MV-4-11 (cell line): ENCODE measurements at regions not wholly inside any gene's neighbourhood (a gene's known extent, or its start where the extent isn't known, plus 50 kb on each side); places are given as distances from the start of the nearest gene placed in this dataset.
"Not testable (repeated sequence)": the region's sequence is repeated elsewhere in the genome, so short reads cannot be mapped to it uniquely, and the experiment has no call there.

Experiments
- DNase-seq: peaks from one replicate; lab custom pipeline; 2025; lab: John Stamatoyannopoulos, UW

- DNase-seq = no peak
Measured at GRCh38 chr7:67301667-67302066, 305.0 kb downstream of the TYW1 start.

DNA sequence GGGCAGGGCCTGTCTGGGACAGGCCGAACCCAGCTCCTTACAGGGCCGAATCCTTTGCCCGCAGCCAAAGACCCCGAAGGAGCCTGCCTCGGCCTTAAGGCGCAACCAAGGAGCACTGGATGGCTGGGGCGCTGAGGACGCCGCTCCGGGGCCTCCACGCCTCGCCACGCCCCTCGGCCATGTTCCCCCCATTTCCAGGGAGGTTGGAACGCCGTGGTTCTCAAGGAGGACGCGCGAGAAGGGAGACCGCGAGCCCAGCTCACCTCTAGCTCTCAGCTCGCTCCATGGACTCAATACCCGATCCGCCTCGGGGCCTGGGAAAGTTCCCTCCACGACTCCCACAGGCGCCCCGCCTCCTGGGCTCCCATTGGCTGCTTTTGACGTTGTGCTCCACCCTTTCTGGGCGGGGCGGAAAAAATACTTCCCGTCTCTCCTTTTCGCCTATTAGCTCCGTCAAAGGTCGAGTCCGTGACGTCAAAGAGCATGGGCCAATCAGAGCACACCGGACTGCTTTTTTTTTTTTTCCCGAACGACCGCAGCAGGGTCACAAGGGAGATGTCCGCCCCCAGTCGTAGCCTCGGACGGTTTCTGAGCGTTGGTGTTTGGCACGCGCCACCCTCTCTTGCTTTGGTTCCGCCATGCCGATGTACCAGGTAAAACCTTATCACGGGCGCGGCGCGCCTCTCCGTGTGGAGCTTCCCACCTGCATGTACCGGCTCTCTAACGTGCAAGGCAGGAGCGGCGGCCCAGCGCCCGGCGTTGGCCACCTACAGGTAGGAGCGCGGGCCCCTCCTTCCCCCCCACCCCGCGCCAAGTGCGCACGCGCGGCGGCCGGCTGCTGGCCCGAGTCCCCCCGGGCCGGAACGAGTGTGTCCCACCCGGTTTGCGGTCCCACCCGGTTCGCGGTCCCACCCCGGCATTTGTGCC, 305.7 kb downstream of the TYW1 start:
- peak; percentile 98 for DNase-seq

GRCh38 chr7:67304846-67305245, 308.2 kb downstream of the TYW1 start:
- not testable (repeated sequence) for DNase-seq

DNA sequence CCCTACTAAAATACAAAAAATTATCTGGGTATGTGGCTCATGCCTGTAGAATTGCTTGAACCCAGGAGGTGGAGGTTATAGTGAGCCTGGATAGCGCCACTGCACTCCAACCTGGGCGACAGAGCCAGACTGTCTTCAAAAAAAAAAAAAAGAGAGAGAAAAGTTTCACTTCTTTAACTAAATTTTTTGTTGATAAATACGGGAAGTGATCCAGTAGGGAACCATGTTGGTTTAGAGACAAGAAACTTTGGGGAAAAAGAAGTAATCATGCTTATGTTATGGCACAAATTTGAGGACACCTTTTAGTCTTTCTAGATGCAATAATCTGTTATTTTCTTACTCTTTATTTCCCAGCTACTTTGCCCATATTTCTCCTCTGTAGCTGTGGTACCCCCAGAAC, 309.7 kb downstream of the TYW1 start:
- DNase-seq = peak; percentile 79

- DNase-seq = no peak
Measured at GRCh38 chr7:67309764-67310549, 313.3 kb downstream of the TYW1 start.

DNA sequence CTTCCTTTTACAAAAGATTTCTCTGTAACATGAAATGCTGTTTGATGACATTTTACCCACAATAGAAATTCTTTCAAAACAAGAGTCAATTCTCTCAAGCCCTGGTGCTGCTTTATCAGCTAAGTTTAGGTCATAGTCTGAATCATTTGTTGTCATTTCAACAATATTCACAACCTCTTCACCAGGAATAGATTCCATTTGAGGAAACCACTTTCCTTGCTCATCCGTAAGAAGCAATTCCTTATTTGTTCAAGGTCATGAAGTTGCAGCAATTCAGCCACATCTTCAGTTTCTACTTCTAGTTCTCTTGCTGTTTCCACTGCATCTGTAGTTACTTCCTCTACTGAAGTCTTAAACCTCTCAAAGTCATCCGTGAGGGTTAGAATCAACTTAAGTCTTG, 315.3 kb downstream of the TYW1 start:
- DNase-seq = peak; percentile 90

DNA sequence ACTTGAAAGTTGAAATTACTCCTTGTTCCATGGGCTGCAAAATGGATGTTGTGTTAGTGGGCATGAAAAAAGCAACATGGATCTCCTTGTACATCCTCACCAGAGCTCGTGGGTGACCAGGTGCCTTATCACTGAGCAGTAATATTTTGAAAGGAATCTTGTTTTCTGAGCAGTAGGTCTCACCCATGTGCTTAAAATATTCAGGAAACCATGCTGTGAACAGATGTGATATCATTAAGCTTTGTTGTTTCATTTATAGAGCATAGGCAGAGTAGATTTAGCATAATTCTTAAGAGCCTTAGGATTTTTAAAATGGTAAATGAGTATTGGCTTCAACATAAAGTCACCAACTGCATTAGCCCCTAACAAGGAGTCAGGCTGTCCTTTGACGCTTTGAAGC, 316.6 kb downstream of the TYW1 start:
- DNase-seq = no peak

DNA sequence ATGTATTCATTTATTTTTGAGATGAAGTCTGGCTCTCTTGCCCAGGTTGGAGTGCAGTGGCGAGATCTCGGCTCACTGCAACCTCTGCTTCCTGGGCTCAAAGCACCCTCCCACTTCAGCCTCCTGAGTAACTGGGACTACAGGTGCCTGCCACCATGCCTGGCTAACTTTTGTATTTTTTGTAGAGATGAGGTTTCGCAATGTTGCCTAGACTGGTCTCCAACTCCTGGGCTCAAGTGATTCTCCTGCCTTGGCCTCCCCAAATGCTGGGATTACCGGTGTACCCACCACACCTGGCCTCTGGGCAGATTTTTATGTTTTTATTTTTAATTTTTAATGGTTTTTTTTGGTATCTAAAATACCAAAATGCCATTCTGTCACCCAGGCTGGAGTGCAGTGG, 320.3 kb downstream of the TYW1 start:
- not testable (repeated sequence) for DNase-seq

GRCh38 chr7:67328257-67328656, 331.6 kb downstream of the TYW1 start:
- not testable (repeated sequence) for DNase-seq

DNA sequence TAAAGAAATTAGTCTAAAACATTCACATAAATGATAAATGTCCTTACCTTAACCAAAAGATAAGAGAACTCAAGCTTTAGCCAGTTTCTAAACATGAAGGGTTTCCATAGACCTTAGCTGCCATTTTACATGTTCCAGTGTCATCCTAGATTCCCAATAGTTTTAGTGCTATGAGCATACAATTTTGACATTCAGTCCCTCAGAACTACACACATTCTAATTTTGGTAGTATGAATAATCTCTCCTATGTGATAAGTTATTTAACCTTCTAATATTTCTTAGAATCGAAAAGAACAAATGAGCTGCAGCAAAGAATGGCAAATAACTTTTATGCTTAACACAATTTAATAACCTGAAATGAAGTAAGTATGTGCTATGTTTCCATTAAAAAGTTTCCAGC, 338.5 kb downstream of the TYW1 start:
- DNase-seq = not testable (repeated sequence)

DNA sequence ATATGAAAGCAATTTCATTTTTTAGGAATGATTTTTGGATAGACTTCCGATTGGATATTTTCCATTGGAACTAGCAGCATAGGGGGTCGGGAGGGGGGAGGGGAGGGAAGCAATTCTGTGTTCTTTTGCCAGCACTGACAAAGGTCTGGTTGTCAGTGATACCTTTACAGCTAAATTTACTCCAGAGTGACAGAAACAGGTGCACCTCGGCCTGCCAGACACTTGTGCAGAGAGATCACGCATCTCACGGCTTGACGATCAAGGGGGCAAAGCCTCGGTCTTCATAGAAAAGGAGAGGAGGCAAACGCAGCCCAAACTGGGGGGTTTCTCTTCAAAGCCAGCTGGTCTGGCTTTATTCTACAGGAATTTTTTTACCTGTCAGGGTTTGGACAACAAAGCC, 339.0 kb downstream of the TYW1 start:
- DNase-seq = not testable (repeated sequence)

DNA sequence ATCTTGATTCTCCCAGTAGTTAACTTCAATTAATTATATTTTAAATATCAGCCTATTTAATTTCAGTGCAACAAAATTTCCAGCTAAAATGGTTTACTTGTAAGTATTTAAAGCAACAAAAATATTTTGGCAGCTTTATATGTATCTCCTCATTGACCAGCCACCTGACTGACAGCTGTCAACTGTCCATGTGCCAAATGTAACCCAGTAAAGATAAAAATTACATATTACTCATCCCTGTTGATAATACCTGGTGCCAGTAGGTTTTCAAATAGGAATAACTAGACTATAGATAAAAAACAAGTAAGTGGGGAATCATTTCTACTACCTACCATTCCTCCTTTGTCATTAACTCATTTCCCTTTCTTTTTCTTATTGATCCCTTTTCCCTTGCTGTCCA, 341.9 kb downstream of the TYW1 start:
- not testable (repeated sequence) for DNase-seq

GRCh38 chr7:67341153-67341768, 344.6 kb downstream of the TYW1 start:
- DNase-seq = no peak

DNA sequence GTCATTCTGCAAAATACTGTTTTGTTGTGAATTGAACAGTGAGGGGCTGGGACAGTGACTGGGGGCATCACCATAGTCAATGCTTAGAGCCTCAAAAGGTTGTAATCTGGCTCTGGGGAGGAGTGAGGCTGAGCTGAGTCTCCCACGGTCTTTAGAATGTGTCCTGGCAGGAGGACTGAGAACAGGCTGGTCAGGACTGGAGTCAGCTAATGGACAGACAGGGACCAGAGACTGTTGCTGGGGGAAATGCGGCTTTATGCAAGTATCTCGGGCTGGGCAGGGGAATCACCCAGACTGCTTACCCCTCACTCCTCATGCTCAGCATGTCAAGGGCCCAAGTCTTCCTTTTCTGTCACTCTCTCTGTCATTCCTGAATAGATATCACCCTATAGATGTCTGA, 346.5 kb downstream of the TYW1 start:
- no peak for DNase-seq

DNA sequence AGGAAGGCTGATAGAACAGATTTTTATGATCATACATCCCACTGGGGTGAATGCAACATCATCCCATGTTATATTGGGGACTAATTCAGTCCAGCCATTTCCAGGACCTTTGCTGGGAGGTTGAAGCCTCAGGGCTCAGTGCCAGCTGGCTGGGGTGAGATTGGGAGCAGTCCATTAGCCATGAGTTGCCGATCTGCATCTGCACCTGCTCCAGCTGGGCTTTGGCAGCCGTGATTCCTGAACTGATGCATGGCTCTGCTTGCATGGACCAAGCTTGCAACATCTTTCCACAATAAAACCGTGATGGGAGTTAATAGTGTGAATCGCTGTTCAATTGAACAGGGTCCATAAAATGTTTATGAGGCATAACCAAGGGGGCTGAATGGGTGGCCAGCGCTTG, 346.9 kb downstream of the TYW1 start:
- DNase-seq = no peak

DNA sequence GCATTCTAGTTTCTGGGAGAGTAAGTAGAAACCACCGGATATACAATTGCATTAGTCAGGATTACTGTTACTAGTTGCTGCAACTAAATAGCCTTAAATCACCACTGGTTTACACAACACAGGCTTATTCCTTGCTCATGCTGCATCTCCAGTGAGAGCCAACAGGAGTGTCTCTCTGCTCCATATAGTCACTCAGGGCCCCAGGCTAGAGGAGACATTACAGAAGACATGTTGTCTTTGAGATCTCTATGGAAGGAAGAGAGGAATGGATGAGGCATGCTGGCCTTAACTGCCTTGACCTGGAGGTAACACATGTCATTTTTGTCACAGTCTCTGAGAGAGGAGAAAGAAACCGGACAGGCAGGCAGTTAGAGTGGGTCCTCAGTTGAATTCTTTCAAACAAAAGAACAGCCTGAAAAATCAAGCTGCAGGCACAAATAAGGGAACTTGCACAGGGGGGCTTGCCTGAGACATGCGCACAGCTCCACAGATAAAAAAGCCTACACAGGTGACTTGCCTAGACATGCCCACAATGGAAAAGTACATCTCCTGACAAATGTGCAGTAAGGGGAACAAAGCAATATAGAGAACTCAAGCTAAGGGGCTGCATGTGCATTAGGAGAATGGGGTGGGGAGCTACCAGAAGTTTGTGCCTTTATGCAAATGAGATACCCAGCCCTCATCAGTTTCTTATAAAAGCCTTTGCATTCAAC, 348.0 kb downstream of the TYW1 start:
- DNase-seq = no peak

DNA sequence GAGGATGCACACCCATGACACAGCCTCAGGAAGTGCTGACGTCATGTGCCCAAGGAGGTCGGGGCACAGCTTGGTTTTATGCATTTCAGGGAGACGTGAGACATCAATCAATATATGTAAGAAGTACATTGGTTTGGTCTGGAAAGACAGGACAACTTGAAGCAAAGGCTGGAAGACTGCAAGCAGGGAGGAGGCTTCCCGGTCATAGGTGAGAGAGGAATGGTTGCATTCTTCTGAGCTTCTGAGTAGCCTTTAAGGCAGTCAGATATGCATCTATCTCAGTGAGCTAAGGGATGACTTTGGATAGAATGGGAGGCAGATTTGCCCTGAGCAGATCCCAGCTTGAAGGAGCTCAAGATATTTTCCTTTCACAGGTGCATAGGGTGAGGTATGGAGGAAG, 349.5 kb downstream of the TYW1 start:
- DNase-seq = no peak

DNA sequence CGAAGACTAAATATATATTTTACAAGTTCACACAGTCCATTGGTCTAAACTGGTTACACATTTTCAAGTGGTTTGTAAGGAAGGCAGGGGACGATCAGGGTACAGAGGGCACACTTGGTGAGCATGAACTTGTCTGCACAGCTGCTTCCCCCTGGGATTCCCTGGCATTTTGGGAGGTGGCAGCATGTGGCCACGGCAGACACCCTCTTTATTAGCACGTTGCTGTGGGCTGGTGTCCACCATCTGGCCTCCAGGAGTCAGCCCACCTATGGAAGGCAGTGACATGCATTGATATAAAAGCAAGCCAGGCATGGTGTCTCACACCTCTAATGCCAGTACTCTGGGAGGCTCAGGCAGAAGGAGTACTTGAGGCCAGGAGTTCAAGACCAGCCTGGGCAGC, 350.2 kb downstream of the TYW1 start:
- no peak for DNase-seq

GRCh38 chr7:67348171-67348570, 351.5 kb downstream of the TYW1 start:
- no peak for DNase-seq

DNA sequence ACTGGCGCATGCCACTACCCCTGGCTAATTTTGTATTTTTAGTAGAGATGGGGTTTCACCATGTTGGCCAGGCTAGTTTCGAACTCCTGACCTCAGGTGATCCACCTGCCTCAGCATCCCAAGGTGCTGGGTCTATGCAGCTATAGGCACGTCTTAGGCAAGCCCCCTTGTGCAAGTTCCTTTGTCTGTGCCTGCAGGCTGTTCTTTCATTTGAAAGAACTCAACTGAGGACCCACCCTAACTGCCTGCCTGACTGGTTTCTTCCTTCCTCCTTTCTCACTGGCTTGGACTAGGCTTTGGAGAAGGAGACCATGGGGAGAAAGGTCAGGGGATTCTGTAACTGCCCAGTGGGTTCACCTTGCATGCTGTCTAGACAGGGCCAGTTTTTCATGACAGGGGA, 361.0 kb downstream of the TYW1 start:
- not testable (repeated sequence) for DNase-seq

DNA sequence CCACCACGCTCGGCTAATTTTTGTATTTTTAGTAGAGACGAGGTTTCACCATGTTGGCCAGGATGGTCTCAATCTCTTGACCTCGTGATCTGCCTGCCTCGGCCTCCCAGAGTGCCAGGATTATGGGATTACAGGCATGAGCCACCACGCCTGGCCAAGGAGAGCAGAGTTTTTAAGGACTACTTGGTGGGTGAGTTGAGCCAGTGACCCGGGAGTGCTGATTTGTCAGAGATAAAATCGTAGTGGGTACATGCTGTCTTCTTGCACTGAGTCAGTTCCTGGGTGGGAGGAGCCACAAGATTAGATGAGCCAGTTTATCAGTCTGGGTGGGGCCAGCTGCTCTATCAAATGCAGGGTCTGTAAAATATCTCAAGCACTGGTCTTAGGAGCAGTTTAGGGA, 361.7 kb downstream of the TYW1 start:
- not testable (repeated sequence) for DNase-seq

GRCh38 chr7:67358738-67359137, 362.1 kb downstream of the TYW1 start:
- not testable (repeated sequence) for DNase-seq
